ENCODE measurements at regions not wholly inside any gene's neighbourhood (a gene's known extent, or its start where the extent isn't known, plus 50 kb on each side); places are given as distances from the start of the nearest gene placed in this dataset.
"Not testable (repeated sequence)": the region's sequence is repeated elsewhere in the genome, so short reads cannot be mapped to it uniquely, and the experiment has no call there.

DNA sequence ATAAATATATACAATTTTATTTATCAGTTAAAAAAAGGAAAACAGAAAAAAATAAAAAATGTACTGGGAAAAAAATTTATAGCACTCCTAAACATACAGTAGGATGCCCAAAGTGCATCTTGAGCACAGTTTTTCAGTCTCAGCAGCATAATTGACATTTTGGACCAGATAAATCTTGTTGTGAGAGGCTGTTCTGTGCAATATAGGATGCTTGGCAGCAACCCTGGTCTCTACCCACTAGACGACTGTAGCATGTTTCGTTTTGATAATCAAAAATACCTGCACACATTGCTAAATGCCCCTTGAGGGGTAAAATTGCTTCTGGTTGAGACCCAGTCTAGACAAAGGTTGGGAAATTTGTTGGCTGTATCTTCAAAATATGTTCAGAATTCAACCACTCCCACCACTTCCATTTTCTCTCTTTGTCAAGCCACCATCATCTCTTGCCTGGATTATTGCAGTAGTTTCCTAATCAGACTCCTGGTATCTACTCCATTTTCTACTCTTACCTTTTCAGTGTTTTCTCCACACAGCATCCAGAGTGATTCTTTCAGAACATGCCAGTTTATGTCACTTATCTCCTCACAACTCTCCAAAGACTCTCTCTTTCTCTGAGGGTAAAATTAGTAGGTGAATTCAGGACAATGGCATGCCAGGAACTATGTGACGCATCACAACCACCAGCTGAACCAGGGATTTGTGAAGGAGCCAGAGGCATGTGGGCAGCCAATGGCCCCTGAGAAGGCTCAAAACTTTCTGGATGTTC lies 91.4 kb downstream of the GPR85 start:
- no peaks in the 10 kb centered on the region for H3K4me1 Mint-ChIP-seq (ENCODE audit: low read depth)

DNA sequence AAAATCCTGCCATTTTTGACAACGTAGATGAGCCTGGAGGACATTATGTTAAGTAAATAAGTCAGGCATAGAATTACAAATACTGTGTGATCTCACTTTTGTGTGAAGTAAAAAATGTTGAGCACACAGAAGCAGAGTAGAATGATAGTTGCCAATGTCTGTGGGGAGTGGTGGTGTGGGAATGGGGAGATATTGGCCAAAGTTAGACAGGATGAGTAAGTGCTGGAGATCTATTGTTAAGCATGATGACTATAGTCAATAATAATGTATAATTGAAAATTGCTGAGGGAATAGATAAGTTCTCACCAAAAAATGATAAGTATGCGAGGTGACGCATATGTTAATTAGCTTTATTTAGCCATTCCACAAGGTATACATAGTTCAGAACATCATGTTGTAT lies 92.0 kb downstream of the GPR85 start:
- Mint-ChIP-seq H3K36me3 (ENCODE audit: low read depth) (no peaks in the 10 kb centered on the region), H3K27ac (no peak overlapping the region), H3K27me3 (ENCODE audit: insufficient read depth) (peaks cover 7% of the 10 kb centered on the region), H3K4me3 (no peak overlapping the region), H3K9me3 (no peaks in the 10 kb centered on the region), H3K4me1 (ENCODE audit: low read depth) (no peaks in the 10 kb centered on the region)
- intact Hi-C loops (cut with micrococcal nuclease) = no loop called here
- no peak for DNase-seq (ENCODE audit: low spot score)

More for the DNA sequence above, 91.4 kb downstream of the GPR85 start:
- no peak for DNase-seq (ENCODE audit: low spot score)
- H3K27me3 Mint-ChIP-seq (ENCODE audit: insufficient read depth) = peaks cover 7% of the 10 kb centered on the region
- no peak overlapping the region for H3K4me3 Mint-ChIP-seq
- H3K36me3 Mint-ChIP-seq (ENCODE audit: low read depth) = no peaks in the 10 kb centered on the region
- intact Hi-C loops (cut with micrococcal nuclease) = no loop called here
- H3K27ac Mint-ChIP-seq = no peak overlapping the region
- no peaks in the 10 kb centered on the region for H3K9me3 Mint-ChIP-seq

DNA sequence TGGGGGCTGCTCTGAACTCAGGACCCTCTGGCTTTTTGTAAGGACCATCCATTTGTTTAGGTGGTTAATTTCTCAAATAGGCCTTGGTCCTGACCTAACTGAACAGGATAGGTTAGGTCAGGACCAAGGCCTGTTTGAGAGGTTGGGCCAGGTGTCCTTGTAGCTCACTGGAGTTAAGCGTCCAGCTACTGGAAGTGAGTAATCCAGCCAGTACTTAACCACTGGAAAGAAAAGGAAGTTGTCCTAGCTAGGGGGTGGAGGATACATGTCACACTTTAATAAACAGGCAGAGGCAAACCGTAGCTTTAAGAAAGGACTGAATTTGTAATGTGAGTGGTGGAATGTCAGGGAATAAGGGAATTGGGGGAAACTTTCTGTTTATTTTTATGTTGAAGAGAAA lies 96.0 kb downstream of the GPR85 start:
- Mint-ChIP-seq H3K36me3 (ENCODE audit: low read depth) (no peaks in the 10 kb centered on the region), H3K9me3 (no peaks in the 10 kb centered on the region), H3K4me3 (no peak overlapping the region), H3K27ac (no peak overlapping the region), H3K27me3 (ENCODE audit: insufficient read depth) (peaks cover 2% of the 10 kb centered on the region), H3K4me1 (ENCODE audit: low read depth) (no peaks in the 10 kb centered on the region)
- no peak for DNase-seq (ENCODE audit: low spot score)
- intact Hi-C loops (cut with micrococcal nuclease) = no loop called here

DNA sequence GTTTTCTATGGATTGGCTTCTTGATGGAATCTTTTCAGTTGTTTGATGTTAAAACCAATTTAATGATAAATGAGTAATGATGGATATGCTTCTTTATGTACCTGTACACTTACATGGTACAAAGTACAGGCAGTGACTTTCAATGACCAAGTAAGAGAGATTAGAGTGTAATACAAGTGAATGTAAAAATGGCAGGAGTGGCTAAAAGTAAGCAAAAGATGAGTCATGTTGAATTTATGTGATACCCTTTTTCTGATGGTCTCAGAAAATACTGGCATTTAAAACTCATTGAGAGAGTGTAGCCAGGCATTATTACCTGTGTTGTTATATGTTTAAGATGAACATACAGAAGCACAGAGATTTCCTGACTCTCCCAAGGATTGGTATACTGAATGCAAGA lies 97.1 kb downstream of the GPR85 start:
- Mint-ChIP-seq H3K9me3 (no peaks in the 10 kb centered on the region), H3K27ac (no peak overlapping the region), H3K4me1 (ENCODE audit: low read depth) (no peaks in the 10 kb centered on the region), H3K27me3 (ENCODE audit: insufficient read depth) (no peaks in the 10 kb centered on the region), H3K4me3 (no peak overlapping the region), H3K36me3 (ENCODE audit: low read depth) (no peaks in the 10 kb centered on the region)
- intact Hi-C loops (cut with micrococcal nuclease) = no loop called here
- DNase-seq (ENCODE audit: low spot score) = no peak

DNA sequence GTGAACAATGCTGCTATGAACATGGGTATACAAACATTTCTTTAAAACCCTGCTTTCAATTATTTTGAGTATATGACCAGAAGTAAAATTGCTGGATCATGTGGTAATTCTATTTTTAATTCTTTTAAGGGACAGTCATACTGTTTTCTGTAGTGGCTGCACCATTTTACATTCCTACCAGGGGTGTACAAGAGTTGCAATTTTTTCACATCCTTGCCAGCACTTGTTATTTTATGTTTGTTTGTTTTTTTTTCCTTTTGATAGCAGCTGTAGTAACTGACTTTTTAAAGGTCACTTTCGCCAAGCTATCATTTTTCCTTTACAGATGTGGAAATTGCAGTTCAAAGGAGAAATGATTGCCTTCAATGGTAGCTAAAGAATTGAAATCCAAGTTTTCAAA lies 99.5 kb downstream of the GPR85 start:
- Mint-ChIP-seq H3K9me3 (no peaks in the 10 kb centered on the region), H3K36me3 (ENCODE audit: low read depth) (no peaks in the 10 kb centered on the region), H3K4me1 (ENCODE audit: low read depth) (no peaks in the 10 kb centered on the region), H3K27ac (no peak overlapping the region), H3K27me3 (ENCODE audit: insufficient read depth) (peaks cover 2% of the 10 kb centered on the region), H3K4me3 (no peak overlapping the region)
- intact Hi-C loops (cut with micrococcal nuclease) = no loop called here
- DNase-seq (ENCODE audit: low spot score) = no peak

DNA sequence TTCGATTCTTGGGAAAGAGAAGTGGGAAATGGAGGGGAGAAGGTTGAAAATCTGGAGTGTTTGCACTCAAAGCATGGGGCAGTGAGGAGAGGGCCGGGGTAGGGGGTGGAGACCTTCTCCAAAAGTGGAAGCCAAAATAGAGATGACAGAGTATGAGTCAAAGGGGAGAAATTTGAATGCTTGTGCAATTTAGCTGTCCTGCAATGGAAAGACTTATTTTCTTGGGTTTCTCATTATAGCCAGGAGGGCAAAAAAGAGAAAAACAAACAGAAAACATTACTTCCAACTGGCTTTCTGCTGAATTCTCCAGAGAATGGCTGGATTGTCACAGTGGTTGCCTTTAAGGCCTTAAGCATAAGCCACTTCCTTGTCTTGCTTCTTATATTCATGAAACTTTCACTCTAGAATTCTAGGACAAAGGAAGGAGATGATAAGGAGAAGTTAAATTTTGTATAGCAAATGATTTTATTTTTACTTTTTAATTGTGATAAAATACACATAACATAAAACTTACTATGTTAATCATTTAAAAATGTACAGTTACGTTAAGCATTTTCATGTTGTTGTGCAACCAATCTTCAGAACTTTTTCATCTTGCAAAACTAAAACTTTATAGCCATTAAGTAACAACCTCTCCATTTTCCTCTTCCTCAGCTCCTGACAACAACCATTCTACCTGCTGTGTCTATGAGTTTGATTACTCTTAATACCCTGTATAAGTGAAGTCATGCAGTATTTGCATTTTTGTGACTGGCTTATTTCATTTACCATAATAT lies 100.2 kb downstream of the GPR85 start:
- Mint-ChIP-seq H3K36me3 (ENCODE audit: low read depth) (no peaks in the 10 kb centered on the region), H3K27ac (no peak overlapping the region), H3K4me3 (no peak overlapping the region), H3K27me3 (ENCODE audit: insufficient read depth) (peaks cover 2% of the 10 kb centered on the region), H3K9me3 (no peaks in the 10 kb centered on the region), H3K4me1 (ENCODE audit: low read depth) (no peaks in the 10 kb centered on the region)
- no peak for DNase-seq (ENCODE audit: low spot score)
- intact Hi-C loops (cut with micrococcal nuclease) = no loop called here

DNA sequence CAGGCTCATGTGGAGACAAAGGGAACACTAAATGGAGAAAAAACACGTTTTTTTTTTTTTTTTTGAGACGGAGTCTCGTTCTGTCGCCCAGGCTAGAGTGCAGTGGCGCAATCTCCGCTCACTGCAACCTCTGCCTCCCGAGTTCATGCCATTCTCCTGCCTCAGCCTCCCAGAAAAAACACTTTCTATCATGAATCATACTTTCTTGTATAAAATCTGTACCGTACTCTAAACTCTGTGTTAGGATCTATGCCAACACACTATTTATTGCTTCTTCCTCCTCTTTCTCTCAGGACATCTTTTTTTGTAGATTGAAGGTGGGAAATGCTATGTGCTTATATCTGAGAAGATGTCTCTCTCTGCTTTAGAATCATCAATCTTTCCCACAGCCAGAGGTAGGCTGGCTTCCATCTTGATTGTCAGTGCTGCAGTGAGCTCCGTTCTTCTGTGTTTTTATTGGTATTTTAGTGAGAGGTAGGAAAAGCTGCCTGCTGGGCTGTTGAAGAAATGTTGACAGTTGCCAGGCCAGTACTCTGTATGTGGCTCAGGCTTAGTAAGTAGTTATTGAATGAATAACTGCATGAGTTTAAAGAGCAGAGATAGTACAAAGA lies 101.1 kb downstream of the GPR85 start:
- Mint-ChIP-seq H3K27me3 (ENCODE audit: insufficient read depth) (peaks cover 2% of the 10 kb centered on the region), H3K36me3 (ENCODE audit: low read depth) (no peaks in the 10 kb centered on the region), H3K4me1 (ENCODE audit: low read depth) (no peaks in the 10 kb centered on the region), H3K9me3 (no peaks in the 10 kb centered on the region), H3K27ac (no peak overlapping the region), H3K4me3 (no peak overlapping the region)
- intact Hi-C loops (cut with micrococcal nuclease) = no loop called here
- DNase-seq (ENCODE audit: low spot score) = no peak

DNA sequence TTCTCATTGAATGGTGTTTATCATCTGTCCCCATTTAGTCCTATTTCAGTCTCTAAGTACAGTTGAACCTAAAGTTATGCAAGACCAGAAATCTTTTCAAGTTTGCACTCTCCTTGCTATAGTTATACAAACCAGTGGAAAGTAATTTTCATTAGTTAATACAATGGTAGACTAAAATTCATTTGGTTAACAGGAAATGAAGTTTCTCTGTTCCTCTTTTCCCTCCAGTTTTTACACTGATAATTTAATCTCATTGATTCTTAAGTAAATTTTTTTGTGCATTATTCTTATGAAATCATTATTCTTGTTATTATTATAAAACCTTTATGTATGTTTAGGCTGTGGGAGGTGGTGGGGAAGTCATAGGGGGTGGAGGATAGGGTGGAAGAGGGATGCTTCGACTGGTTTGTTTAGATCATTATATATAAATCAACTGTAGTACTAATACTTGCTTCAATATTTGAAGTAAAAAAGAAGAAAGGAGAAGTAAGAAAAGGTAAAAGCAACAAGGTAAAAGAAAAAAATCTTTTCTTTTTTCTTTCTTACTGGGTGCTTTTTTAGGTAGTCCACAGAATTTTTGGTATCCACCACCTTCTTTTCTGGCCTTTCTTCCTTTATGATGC lies 104.1 kb downstream of the GPR85 start:
- no peak for DNase-seq (ENCODE audit: low spot score)
- no peak overlapping the region for H3K4me3 Mint-ChIP-seq
- intact Hi-C loops (cut with micrococcal nuclease) = no loop called here
- no peaks in the 10 kb centered on the region for H3K9me3 Mint-ChIP-seq
- no peaks in the 10 kb centered on the region for H3K4me1 Mint-ChIP-seq (ENCODE audit: low read depth)
- H3K36me3 Mint-ChIP-seq (ENCODE audit: low read depth) = no peaks in the 10 kb centered on the region
- H3K27ac Mint-ChIP-seq = no peak overlapping the region
- peaks cover 2% of the 10 kb centered on the region for H3K27me3 Mint-ChIP-seq (ENCODE audit: insufficient read depth)

DNA sequence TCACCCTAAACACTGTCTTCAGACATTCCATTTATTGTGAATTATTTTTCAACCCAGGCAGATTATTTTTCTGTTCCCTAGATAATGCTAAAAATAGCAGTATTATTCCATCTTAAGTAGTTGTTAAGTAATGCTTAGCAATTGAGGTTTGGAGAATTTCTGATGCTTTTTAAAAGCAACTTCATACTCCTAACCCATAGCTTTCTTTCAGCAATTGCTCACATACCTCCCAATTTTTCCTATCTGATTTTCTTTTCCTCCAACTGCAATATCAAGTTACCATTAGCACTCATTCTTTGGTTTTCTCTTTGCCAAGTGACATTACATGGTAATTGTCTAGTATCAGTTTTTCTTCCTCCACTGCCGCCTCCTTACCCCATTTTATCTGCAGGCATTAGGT lies 104.7 kb downstream of the GPR85 start:
- intact Hi-C loops (cut with micrococcal nuclease) = no loop called here
- H3K9me3 Mint-ChIP-seq = no peaks in the 10 kb centered on the region

DNA sequence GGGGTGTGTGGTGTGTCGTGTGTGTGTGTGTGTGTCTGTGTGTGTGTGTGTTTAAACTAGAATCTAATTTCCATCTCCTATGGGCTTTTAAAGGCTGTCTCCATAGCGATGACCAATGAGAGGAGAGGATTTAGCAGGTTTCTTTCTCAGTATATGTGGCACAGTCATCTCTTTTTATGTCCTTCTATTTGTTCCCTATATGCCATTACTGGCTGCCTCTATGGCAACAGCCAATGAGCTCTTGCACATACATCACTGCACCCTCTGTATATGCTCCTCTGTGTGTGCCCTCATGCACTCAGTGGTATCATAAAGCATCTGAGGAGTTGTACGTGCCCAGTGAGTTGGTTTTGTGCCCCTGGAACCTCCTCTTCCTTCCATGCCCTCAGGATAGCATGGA lies 107.6 kb downstream of the GPR85 start:
- H3K27me3 Mint-ChIP-seq (ENCODE audit: insufficient read depth); DNase-seq (ENCODE audit: low spot score); H3K9me3 Mint-ChIP-seq; H3K4me3 Mint-ChIP-seq; H3K36me3 Mint-ChIP-seq (ENCODE audit: low read depth); H3K4me1 Mint-ChIP-seq (ENCODE audit: low read depth); intact Hi-C loops (cut with micrococcal nuclease); H3K27ac Mint-ChIP-seq: not testable (repeated sequence)

More for the DNA sequence above, 104.7 kb downstream of the GPR85 start:
- Mint-ChIP-seq H3K36me3 (ENCODE audit: low read depth) (no peaks in the 10 kb centered on the region), H3K4me3 (no peak overlapping the region), H3K27me3 (ENCODE audit: insufficient read depth) (peaks cover 2% of the 10 kb centered on the region), H3K27ac (no peak overlapping the region), H3K4me1 (ENCODE audit: low read depth) (no peaks in the 10 kb centered on the region)
- DNase-seq (ENCODE audit: low spot score) = no peak

DNA sequence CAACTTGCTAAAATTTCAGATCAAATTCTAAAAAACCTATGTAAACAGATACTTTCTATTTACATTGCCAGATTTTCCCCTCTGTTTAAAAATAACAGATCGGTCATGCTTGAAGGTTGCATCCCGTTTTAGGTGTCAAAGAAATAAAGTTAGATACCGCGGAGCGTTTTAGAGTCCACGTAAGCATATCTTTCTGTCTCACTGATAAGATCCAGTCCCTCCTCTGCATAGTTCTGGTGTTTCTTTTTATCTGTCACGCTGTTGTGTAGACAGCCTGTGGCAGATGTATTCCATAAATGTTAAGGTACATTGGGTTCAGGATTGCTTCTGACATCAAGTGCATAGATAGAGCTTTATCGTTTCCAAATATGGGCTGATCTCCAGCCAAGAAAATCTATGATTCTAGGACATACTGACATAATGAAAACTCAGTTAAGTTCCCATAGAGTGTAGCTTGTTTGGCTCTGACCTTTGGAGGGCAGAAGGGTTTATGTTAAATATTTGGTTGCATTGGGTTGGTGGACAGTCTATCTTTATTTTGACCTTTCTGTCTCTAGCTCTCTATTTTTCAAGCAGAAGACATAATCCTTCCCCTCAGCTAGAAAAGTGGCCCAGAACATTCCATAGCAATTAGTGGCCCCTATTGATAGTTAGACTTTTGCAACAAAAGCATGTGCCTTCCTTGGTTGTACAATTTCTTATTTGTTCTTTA lies 109.2 kb downstream of the GPR85 start:
- DNase-seq (ENCODE audit: low spot score); H3K4me3 Mint-ChIP-seq; H3K9me3 Mint-ChIP-seq; H3K27ac Mint-ChIP-seq; intact Hi-C loops (cut with micrococcal nuclease); H3K36me3 Mint-ChIP-seq (ENCODE audit: low read depth); H3K27me3 Mint-ChIP-seq (ENCODE audit: insufficient read depth); H3K4me1 Mint-ChIP-seq (ENCODE audit: low read depth): not testable (repeated sequence)

DNA sequence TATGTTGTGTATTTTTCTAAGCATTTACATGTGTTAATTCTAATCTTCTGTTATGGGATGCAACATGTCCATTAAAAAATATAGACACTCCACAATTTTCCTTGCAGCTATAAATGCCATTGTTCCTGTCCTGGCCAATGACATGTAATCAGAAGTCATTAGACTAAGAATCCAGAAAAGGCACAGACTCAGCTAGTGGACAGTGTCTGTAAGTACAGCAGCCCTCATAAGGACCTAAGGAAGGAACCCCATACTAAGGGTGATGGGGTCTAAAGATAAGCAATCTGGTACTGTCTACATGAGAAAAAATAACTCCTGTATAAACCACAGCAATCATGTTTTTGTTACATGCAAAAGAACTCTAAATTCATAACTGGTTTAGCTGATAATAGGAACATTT lies 115.9 kb downstream of the GPR85 start:
- no peaks in the 10 kb centered on the region for H3K36me3 Mint-ChIP-seq (ENCODE audit: low read depth)
- intact Hi-C loops (cut with micrococcal nuclease) = no loop called here
- H3K27ac Mint-ChIP-seq = no peak overlapping the region
- no peak overlapping the region for H3K4me3 Mint-ChIP-seq
- no peaks in the 10 kb centered on the region for H3K4me1 Mint-ChIP-seq (ENCODE audit: low read depth)
- H3K9me3 Mint-ChIP-seq = no peaks in the 10 kb centered on the region
- no peaks in the 10 kb centered on the region for H3K27me3 Mint-ChIP-seq (ENCODE audit: insufficient read depth)
- no peak for DNase-seq (ENCODE audit: low spot score)

All from activated T-helper 1 cell treated with anti-CD3 and anti-CD28 coated beads, Interleukin-12 subunit alpha, Interleukin-12 subunit beta, Interleukin-2, Interleukin-4 antibody, amounts not matched to agents 30 ng/mL and 10 ng/mL and 1 ng/mL, durations not matched to agents 14 hours and 24 hours and 36 hours (primary cell).